HEK293 (cell line): ENCODE measurements at regions not wholly inside any gene's neighbourhood (a gene's known extent, or its start where the extent isn't known, plus 50 kb on each side); places are given as distances from the start of the nearest gene placed in this dataset.

Source experiments
- BCL11A ChIP-seq: fragments of 450-650 bp; formaldehyde crosslinking; IDR thresholded peaks from 2 replicates; pipeline ENCODE4 v1.5.1; 2016; ENCODE audit warnings: low read depth, missing biosample characterization, missing genetic modification characterization
- FEZF1 ChIP-seq: fragments of 450-650 bp; formaldehyde crosslinking; IDR thresholded peaks from 2 replicates; pipeline ENCODE4 v1.5.1; 2016; ENCODE audit warnings: missing biosample characterization, missing genetic modification characterization
- GLIS1 ChIP-seq: fragments of 450-650 bp; formaldehyde crosslinking; IDR thresholded peaks from 2 replicates; pipeline ENCODE4 v1.5.1; 2016; ENCODE audit warnings: missing biosample characterization, missing genetic modification characterization
- GLIS2 ChIP-seq: fragments of 450-650 bp; formaldehyde crosslinking; IDR thresholded peaks from 2 replicates; pipeline ENCODE4 v1.5.1; 2016; ENCODE audit warnings: missing biosample characterization, missing genetic modification characterization
- IKZF3 ChIP-seq: fragments of 450-650 bp; IDR thresholded peaks from 2 replicates; pipeline ENCODE4 v1.5.0; 2018; ENCODE audit warnings: missing biosample characterization, mild to moderate bottlenecking, missing genetic modification characterization, moderate library complexity
- OSR2 ChIP-seq: fragments of 450-650 bp; formaldehyde crosslinking; IDR thresholded peaks from 2 replicates; pipeline ENCODE4 v1.5.1; 2016; ENCODE audit warnings: missing biosample characterization, missing genetic modification characterization
- RBAK ChIP-seq: fragments of 450-650 bp; formaldehyde crosslinking; IDR thresholded peaks from 2 replicates; pipeline ENCODE4 v1.5.1; 2016; ENCODE audit warnings: missing biosample characterization, missing genetic modification characterization
- ZBTB21 ChIP-seq: fragments of 450-650 bp; formaldehyde crosslinking; IDR thresholded peaks from 2 replicates; pipeline ENCODE4 v1.5.1; 2017; ENCODE audit warnings: missing biosample characterization, missing genetic modification characterization
- ZEB2 ChIP-seq: fragments of 450-650 bp; formaldehyde crosslinking; IDR thresholded peaks from 2 replicates; pipeline ENCODE4 v1.5.1; 2016; ENCODE audit warnings: missing biosample characterization, missing genetic modification characterization
- ZFP37 ChIP-seq: fragments of 450-650 bp; formaldehyde crosslinking; IDR thresholded peaks from 2 replicates; pipeline ENCODE4 v1.5.1; 2016; ENCODE audit warnings: missing biosample characterization, missing genetic modification characterization
- ZNF132 ChIP-seq: fragments of 450-650 bp; formaldehyde crosslinking; IDR thresholded peaks from 2 replicates; pipeline ENCODE4 v1.5.1; 2017; ENCODE audit warnings: missing biosample characterization, missing genetic modification characterization, borderline replicate concordance
- ZNF146 ChIP-seq: fragments of 450-650 bp; formaldehyde crosslinking; IDR thresholded peaks from 2 replicates; pipeline ENCODE4 v1.5.1; 2016; ENCODE audit warnings: missing biosample characterization, missing genetic modification characterization
- ZNF157 ChIP-seq: fragments of 450-650 bp; formaldehyde crosslinking; IDR thresholded peaks from 2 replicates; pipeline ENCODE4 v1.5.1; 2016; ENCODE audit warnings: missing biosample characterization, missing genetic modification characterization
- ZNF169 ChIP-seq: fragments of 450-650 bp; formaldehyde crosslinking; IDR thresholded peaks from 2 replicates; pipeline ENCODE4 v1.5.1; 2016; ENCODE audit warnings: missing biosample characterization, missing genetic modification characterization
- ZNF19 ChIP-seq: fragments of 450-650 bp; formaldehyde crosslinking; IDR thresholded peaks from 2 replicates; pipeline ENCODE4; 2016; ENCODE audit warnings: missing biosample characterization, missing genetic modification characterization, low read depth
- ZNF221 ChIP-seq: fragments of 450-650 bp; formaldehyde crosslinking; IDR thresholded peaks from 2 replicates; pipeline ENCODE4 v1.5.1; 2017; ENCODE audit warnings: missing biosample characterization, missing genetic modification characterization, borderline replicate concordance
- ZNF292 ChIP-seq: fragments of 450-650 bp; formaldehyde crosslinking; IDR thresholded peaks from 2 replicates; pipeline ENCODE4 v1.5.1; 2016; ENCODE audit warnings: low read depth, missing biosample characterization, missing genetic modification characterization, borderline replicate concordance
- ZNF391 ChIP-seq: fragments of 450-650 bp; formaldehyde crosslinking; IDR thresholded peaks from 2 replicates; pipeline ENCODE4 v1.5.1; 2016; ENCODE audit warnings: low read depth, missing biosample characterization, missing genetic modification characterization, borderline replicate concordance
- ZNF416 ChIP-seq: fragments of 450-650 bp; formaldehyde crosslinking; IDR thresholded peaks from 2 replicates; pipeline ENCODE4 v1.5.1; 2016; ENCODE audit warnings: missing biosample characterization, missing genetic modification characterization
- ZNF426 ChIP-seq: fragments of 450-650 bp; formaldehyde crosslinking; IDR thresholded peaks from 2 replicates; pipeline ENCODE4 v1.5.1; 2017; ENCODE audit warnings: missing biosample characterization, missing genetic modification characterization, mild to moderate bottlenecking, inconsistent platforms, moderate library complexity
- ZNF433 ChIP-seq: fragments of 450-650 bp; formaldehyde crosslinking; IDR thresholded peaks from 2 replicates; pipeline ENCODE4 v1.5.1; 2016; ENCODE audit warnings: missing biosample characterization, missing genetic modification characterization, low read depth
- ZNF548 ChIP-seq: fragments of 450-650 bp; formaldehyde crosslinking; IDR thresholded peaks from 2 replicates; pipeline ENCODE4 v1.5.1; 2016; ENCODE audit warnings: missing biosample characterization, missing genetic modification characterization
- ZNF596 ChIP-seq: fragments of 450-650 bp; IDR thresholded peaks from 2 replicates; pipeline ENCODE4 v1.5.0; 2018; ENCODE audit warnings: missing biosample characterization, mild to moderate bottlenecking, missing genetic modification characterization, moderate library complexity
- ZNF791 ChIP-seq: fragments of 450-650 bp; formaldehyde crosslinking; IDR thresholded peaks from 2 replicates; pipeline ENCODE4 v1.5.1; 2016; ENCODE audit warnings: missing biosample characterization, missing genetic modification characterization
- ZNF837 ChIP-seq: fragments of 450-650 bp; formaldehyde crosslinking; IDR thresholded peaks from 2 replicates; pipeline ENCODE4 v1.5.1; 2016; ENCODE audit warnings: missing biosample characterization, missing genetic modification characterization
- ZSCAN16 ChIP-seq: fragments of 450-650 bp; formaldehyde crosslinking; IDR thresholded peaks from 2 replicates; pipeline ENCODE4 v1.5.1; 2016; ENCODE audit warnings: missing biosample characterization, missing genetic modification characterization
- ZSCAN18 ChIP-seq: fragments of 450-650 bp; formaldehyde crosslinking; IDR thresholded peaks from 2 replicates; pipeline ENCODE4 v1.5.1; 2016; ENCODE audit warnings: missing biosample characterization, missing genetic modification characterization
- ZSCAN4 ChIP-seq: fragments of 450-650 bp; formaldehyde crosslinking; IDR thresholded peaks from 2 replicates; pipeline ENCODE4 v1.5.1; 2017; ENCODE audit warnings: missing biosample characterization, missing genetic modification characterization
- ZXDB ChIP-seq: fragments of 450-650 bp; formaldehyde crosslinking; IDR thresholded peaks from 2 replicates; pipeline ENCODE4 v1.5.1; 2016; ENCODE audit warnings: missing biosample characterization, missing genetic modification characterization
- TF ChIP-seq, protein P1 (sequence below): fragments of 450-650 bp; formaldehyde crosslinking; IDR thresholded peaks from 2 replicates; pipeline ENCODE4 v1.5.1; 2016; ENCODE audit warnings: missing biosample characterization, missing genetic modification characterization
- TF ChIP-seq, protein P2 (sequence below): fragments of 450-650 bp; formaldehyde crosslinking; IDR thresholded peaks from 2 replicates; pipeline ENCODE4 v1.5.1; 2016; ENCODE audit warnings: missing biosample characterization, missing genetic modification characterization
- TF ChIP-seq, protein P3 (sequence below): fragments of 450-650 bp; formaldehyde crosslinking; optimal IDR thresholded peaks from 2 replicates; pipeline ENCODE3; 2016; ENCODE audit warnings: missing biosample characterization, mild to moderate bottlenecking, missing genetic modification characterization
- TF ChIP-seq, protein P4 (sequence below): fragments of 450-650 bp; formaldehyde crosslinking; IDR thresholded peaks from 2 replicates; pipeline ENCODE4 v1.5.1; 2016; ENCODE audit warnings: missing biosample characterization, missing genetic modification characterization

DNA sequence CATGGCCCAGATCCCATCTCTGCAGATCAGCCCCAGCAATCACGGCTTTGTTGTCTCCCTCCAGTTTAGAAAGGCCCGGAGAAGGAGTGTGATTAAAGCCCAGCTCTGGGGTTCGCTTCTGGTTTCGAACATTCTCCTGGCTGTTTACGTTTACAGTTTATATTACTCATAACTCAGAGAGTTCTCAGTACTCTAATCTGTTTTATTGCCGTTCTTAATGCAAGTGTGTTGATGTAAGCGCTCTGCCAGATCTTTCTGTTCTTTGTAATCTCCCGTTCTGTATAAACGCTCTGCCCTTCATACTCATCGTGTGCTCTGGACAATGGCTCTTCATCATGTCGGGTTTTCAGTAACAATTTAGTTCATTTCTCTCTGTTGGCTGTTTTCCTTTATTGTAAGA is 82.5 kb upstream of the PRNP start (continued):
- TF ChIP-seq, protein P1, sequence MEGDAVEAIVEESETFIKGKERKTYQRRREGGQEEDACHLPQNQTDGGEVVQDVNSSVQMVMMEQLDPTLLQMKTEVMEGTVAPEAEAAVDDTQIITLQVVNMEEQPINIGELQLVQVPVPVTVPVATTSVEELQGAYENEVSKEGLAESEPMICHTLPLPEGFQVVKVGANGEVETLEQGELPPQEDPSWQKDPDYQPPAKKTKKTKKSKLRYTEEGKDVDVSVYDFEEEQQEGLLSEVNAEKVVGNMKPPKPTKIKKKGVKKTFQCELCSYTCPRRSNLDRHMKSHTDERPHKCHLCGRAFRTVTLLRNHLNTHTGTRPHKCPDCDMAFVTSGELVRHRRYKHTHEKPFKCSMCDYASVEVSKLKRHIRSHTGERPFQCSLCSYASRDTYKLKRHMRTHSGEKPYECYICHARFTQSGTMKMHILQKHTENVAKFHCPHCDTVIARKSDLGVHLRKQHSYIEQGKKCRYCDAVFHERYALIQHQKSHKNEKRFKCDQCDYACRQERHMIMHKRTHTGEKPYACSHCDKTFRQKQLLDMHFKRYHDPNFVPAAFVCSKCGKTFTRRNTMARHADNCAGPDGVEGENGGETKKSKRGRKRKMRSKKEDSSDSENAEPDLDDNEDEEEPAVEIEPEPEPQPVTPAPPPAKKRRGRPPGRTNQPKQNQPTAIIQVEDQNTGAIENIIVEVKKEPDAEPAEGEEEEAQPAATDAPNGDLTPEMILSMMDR, result no peak
- TF ChIP-seq ZXDB (peak; percentile 64; the same call in 1 of the 2 replicates), OSR2 (peak; percentile 78), ZEB2 (peak; percentile 82), GLIS2 (no peak), ZNF157 (no peak), ZSCAN4 (tag by site-specific recombination) (no peak), ZNF416 (tag by site-specific recombination) (no peak), ZNF221 (tag by site-specific recombination) (no peak), IKZF3 (tag by site-specific recombination) (no peak), ZNF433 (tag by site-specific recombination) (no peak), ZNF19 (no peak), ZSCAN18 (no peak), ZNF837 (no peak), ZBTB21 (tag by site-specific recombination) (no peak), ZNF169 (no peak), ZNF146 (tag by site-specific recombination) (no peak), ZNF391 (no peak), ZNF426 (tag by site-specific recombination) (no peak), ZSCAN16 (tag by site-specific recombination) (peak; percentile 57; the same call in 1 of the 2 replicates), BCL11A (tag by site-specific recombination) (peak; percentile 73; the same call in 1 of the 2 replicates), ZNF132 (tag by site-specific recombination) (no peak), FEZF1 (tag by site-specific recombination) (peak; percentile 85), ZNF596 (0 out of 2 replicates have a peak, but pooled peaks have one; percentile 32), ZNF791 (tag by site-specific recombination) (no peak), ZFP37 (no peak), ZNF548 (tag by site-specific recombination) (no peak), GLIS1 (tag by site-specific recombination) (peak; percentile 10; the same call in 1 of the 2 replicates), ZNF292 (tag by site-specific recombination) (no peak), RBAK (tag by site-specific recombination) (no peak)
- TF ChIP-seq, protein P2, sequence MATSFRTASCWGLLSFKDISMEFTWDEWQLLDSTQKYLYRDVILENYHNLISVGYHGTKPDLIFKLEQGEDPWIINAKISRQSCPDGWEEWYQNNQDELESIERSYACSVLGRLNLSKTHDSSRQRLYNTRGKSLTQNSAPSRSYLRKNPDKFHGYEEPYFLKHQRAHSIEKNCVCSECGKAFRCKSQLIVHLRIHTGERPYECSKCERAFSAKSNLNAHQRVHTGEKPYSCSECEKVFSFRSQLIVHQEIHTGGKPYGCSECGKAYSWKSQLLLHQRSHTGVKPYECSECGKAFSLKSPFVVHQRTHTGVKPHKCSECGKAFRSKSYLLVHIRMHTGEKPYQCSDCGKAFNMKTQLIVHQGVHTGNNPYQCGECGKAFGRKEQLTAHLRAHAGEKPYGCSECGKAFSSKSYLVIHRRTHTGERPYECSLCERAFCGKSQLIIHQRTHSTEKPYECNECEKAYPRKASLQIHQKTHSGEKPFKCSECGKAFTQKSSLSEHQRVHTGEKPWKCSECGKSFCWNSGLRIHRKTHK (tag by site-specific recombination), result no peak
- TF ChIP-seq, protein P3, sequence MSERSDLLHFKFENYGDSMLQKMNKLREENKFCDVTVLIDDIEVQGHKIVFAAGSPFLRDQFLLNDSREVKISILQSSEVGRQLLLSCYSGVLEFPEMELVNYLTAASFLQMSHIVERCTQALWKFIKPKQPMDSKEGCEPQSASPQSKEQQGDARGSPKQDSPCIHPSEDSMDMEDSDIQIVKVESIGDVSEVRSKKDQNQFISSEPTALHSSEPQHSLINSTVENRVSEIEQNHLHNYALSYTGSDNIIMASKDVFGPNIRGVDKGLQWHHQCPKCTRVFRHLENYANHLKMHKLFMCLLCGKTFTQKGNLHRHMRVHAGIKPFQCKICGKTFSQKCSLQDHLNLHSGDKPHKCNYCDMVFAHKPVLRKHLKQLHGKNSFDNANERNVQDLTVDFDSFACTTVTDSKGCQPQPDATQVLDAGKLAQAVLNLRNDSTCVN (tag by site-specific recombination), result no peak
- TF ChIP-seq, protein P4, sequence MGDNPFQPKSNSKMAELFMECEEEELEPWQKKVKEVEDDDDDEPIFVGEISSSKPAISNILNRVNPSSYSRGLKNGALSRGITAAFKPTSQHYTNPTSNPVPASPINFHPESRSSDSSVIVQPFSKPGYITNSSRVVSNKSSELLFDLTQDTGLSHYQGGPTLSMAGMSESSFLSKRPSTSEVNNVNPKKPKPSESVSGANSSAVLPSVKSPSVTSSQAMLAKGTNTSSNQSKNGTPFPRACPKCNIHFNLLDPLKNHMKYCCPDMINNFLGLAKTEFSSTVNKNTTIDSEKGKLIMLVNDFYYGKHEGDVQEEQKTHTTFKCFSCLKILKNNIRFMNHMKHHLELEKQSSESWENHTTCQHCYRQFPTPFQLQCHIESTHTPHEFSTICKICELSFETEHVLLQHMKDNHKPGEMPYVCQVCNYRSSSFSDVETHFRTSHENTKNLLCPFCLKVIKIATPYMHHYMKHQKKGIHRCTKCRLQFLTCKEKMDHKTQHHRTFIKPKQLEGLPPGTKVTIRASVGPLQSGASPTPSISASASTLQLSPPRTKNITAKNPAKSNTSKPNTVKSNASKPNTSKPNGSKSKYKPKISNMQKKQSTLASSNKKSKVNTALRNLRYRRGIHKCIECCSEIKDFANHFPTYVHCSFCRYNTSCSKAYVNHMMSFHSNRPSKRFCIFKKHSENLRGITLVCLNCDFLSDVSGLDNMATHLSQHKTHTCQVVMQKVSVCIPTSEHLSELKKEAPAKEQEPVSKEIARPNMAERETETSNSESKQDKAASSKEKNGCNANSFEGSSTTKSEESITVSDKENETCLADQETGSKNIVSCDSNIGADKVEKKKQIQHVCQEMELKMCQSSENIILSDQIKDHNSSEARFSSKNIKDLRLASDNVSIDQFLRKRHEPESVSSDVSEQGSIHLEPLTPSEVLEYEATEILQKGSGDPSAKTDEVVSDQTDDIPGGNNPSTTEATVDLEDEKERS (tag by site-specific recombination), result no peak
